GM12892 (cell line): ENCODE measurements at regions not wholly inside any gene's neighbourhood (a gene's known extent, or its start where the extent isn't known, plus 50 kb on each side); places are given as distances from the start of the nearest gene placed in this dataset.

Experiments used
- POLR2A ChIP-seq: IDR thresholded peaks from 2 replicates; pipeline ENCODE4 v1.6.1; 2011; ENCODE audit warnings: low read depth, low read length, control low read depth
- POLR2AphosphoS5 ChIP-seq: IDR thresholded peaks from 2 replicates; pipeline ENCODE4 v1.6.1; 2011; ENCODE audit warnings: low read depth, low read length, control low read depth
- TAF1 ChIP-seq: IDR thresholded peaks from 2 replicates; pipeline ENCODE4 v1.6.1; 2011; ENCODE audit warnings: low read depth, mild to moderate bottlenecking, control low read depth, low read length, borderline replicate concordance

DNA sequence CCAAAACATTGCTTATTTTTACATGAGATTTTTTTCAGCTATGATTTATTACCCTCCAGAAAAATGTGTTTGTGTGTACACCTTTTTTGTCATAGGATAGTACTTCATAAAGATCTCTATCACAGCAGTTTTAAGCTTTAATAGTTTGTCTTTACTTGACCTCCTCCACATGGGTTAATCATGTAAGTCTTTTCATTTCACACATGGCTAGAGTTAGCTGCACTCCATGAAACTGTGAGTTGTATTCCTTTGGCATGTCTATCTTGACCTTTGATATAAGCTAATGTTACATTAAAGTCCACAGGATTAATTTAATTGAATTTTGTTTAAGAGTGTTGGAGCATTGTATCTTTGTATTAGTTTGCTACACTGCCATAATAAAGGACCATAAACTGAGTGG is 217.1 kb downstream of the OTOL1 start:
- no peak for TF ChIP-seq POLR2A
- TF ChIP-seq POLR2AphosphoS5 = no peak
- no peak for TF ChIP-seq TAF1
